GM06990 (cell line): ENCODE measurements at regions not wholly inside any gene's neighbourhood (a gene's known extent, or its start where the extent isn't known, plus 50 kb on each side); places are given as distances from the start of the nearest gene placed in this dataset.

Experiments used
- DNase-seq: peaks from one replicate; pipeline ENCODE4 v3.0.0-alpha.2; 2011; ENCODE audit not compliant: insufficient read length; ENCODE audit errors: extremely low read depth
- H3K27me3 ChIP-seq: replicated peaks from 2 replicates; pipeline ENCODE4 v1.6.0; 2011; ENCODE audit warnings: low read length; ENCODE audit not compliant: control insufficient read depth, insufficient read depth
- H3K36me3 ChIP-seq: 2 replicates; pipeline ENCODE4 v1.5.1; 2011; ENCODE audit warnings: low read length; ENCODE audit not compliant: control insufficient read depth, insufficient read depth
- H3K4me3 ChIP-seq: replicated peaks from 2 replicates; pipeline ENCODE4 v1.5.1; 2011; ENCODE audit warnings: low read depth, mild to moderate bottlenecking, control low read depth, low read length
- CTCF ChIP-seq: IDR thresholded peaks from 2 replicates; pipeline ENCODE4 v1.5.1; 2011; ENCODE audit warnings: low read length, control low read depth, mild to moderate bottlenecking, inconsistent platforms; ENCODE audit not compliant: insufficient read depth, poor library complexity, severe bottlenecking

- no peak for DNase-seq
- no peaks in the 10 kb centered on the region for H3K36me3 ChIP-seq
- no peaks in the 10 kb centered on the region for H3K27me3 ChIP-seq
- H3K4me3 ChIP-seq: no peak overlapping the region
- no peak for TF ChIP-seq CTCF
Measured at GRCh38 chr20:40168981-40169620, 519.9 kb downstream of the MAFB start.

GRCh38 chr20:40161391-40161790, 527.6 kb downstream of the MAFB start:
- DNase-seq: no peak
- no peak overlapping the region for H3K4me3 ChIP-seq
- no peaks in the 10 kb centered on the region for H3K27me3 ChIP-seq
- H3K36me3 ChIP-seq: no peaks in the 10 kb centered on the region
- TF ChIP-seq CTCF: no peak

GRCh38 chr20:40160097-40160550, 528.9 kb downstream of the MAFB start:
- Histone ChIP-seq H3K27me3 (no peaks in the 10 kb centered on the region), H3K36me3 (no peaks in the 10 kb centered on the region), H3K4me3 (no peak overlapping the region)
- peak; percentile 94 for TF ChIP-seq CTCF
- no peak for DNase-seq

GRCh38 chr20:40159276-40159675, 529.8 kb downstream of the MAFB start:
- no peak for TF ChIP-seq CTCF
- no peak for DNase-seq
- Histone ChIP-seq H3K36me3 (no peaks in the 10 kb centered on the region), H3K27me3 (no peaks in the 10 kb centered on the region), H3K4me3 (no peak overlapping the region)

- TF ChIP-seq CTCF: no peak
- peak; percentile 42 for DNase-seq
- Histone ChIP-seq H3K36me3 (no peaks in the 10 kb centered on the region), H3K4me3 (no peak overlapping the region), H3K27me3 (no peaks in the 10 kb centered on the region)
Measured at GRCh38 chr20:40156600-40157317, 532.3 kb downstream of the MAFB start.
